BLaER1 treated with 17β-estradiol and CSF1 and Interleukin-3, amounts not matched to agents 10 nM and 100 nM (cell line): ENCODE measurements at regions not wholly inside any gene's neighbourhood (a gene's known extent, or its start where the extent isn't known, plus 50 kb on each side); places are given as distances from the start of the nearest gene placed in this dataset.

Experiments used
- H3K27ac ChIP-seq, 11 experiments: shearing (Covaris generic); formaldehyde crosslinking; 2 replicates each; pipeline ENCODE4 v1.8.1; 2022
- H3K27me3 ChIP-seq, 11 experiments: shearing (Covaris generic); formaldehyde crosslinking; 2 replicates each; pipeline ENCODE4 v1.8.1; 2022
- H3K36me3 ChIP-seq, 11 experiments: shearing (Covaris generic); formaldehyde crosslinking; 2 replicates each; pipeline ENCODE4 v1.8.1; 2022
- H3K4me1 ChIP-seq, 10 experiments: shearing (Covaris generic); formaldehyde crosslinking; 2 replicates each; pipeline ENCODE4 v1.8.1; 2022
- H3K4me2 ChIP-seq, 11 experiments: shearing (Covaris generic); formaldehyde crosslinking; 2 replicates each; pipeline ENCODE4 v1.8.1; 2022
- H3K4me3 ChIP-seq, 10 experiments: shearing (Covaris generic); formaldehyde crosslinking; 2 replicates each; pipeline ENCODE4 v1.8.1; 2022
- H3K9ac ChIP-seq, 11 experiments: shearing (Covaris generic); formaldehyde crosslinking; 2 replicates each; pipeline ENCODE4 v1.8.1; 2022
- H3K9me3 ChIP-seq, 11 experiments: shearing (Covaris generic); formaldehyde crosslinking; replicated peaks in 1 of 11; 2 replicates each; pipeline ENCODE4 v1.8.1; 2022
- H4K20me1 ChIP-seq, 11 experiments: shearing (Covaris generic); formaldehyde crosslinking; 2 replicates each; pipeline ENCODE4 v1.8.1; 2022
- Cebpa-rat ChIP-seq, 11 experiments: shearing (Covaris generic); IDR thresholded peaks; 2 replicates each; pipeline ENCODE4 v1.8.1; 2022

DNA sequence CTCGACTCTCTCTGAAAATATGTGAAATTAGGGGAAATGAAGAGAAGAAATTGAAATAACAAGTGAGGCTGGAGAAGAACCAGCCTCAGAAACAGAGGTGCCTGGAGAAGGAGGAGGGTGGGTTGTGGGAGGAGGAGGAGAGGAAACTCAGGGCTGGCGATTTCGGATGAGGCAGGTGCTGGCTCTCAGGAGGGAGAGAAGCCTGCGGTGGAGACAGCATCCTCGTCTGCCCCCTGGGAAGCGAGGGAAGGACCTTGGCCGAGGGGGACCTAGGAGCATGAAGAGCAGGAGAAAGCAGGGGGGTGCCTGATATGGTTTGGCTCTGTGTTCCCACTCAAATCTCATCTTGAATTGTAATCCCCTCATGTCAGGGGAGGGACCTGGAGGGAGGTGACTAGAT is 264.7 kb upstream of the TNRC6C start:
- H3K4me3 ChIP-seq = no peak overlapping the region
- peak overlapping the region in 10 of 11 experiments; percentile 87 to 99 (median 93); a peak in 17 of 22 replicates for H3K4me2 ChIP-seq
- H3K36me3 ChIP-seq = no peaks in the 10 kb centered on the region
- no peak overlapping the region for H3K27ac ChIP-seq
- TF ChIP-seq Cebpa-rat (IDR thresholded peaks at IDR 0.05) = no peak
- peaks cover 35 to 100% (median 98%) of the 10 kb centered on the region in 10 experiments for H3K4me1 ChIP-seq
- H4K20me1 ChIP-seq = no peaks in the 10 kb centered on the region
- no peaks in the 10 kb centered on the region for H3K9me3 ChIP-seq
- H3K27me3 ChIP-seq = peaks cover 25 to 62% (median 42%) of the 10 kb centered on the region in 11 experiments; a peak in 21 of 22 replicates
- no peak overlapping the region; a peak in 1 of 22 replicates for H3K9ac ChIP-seq

DNA sequence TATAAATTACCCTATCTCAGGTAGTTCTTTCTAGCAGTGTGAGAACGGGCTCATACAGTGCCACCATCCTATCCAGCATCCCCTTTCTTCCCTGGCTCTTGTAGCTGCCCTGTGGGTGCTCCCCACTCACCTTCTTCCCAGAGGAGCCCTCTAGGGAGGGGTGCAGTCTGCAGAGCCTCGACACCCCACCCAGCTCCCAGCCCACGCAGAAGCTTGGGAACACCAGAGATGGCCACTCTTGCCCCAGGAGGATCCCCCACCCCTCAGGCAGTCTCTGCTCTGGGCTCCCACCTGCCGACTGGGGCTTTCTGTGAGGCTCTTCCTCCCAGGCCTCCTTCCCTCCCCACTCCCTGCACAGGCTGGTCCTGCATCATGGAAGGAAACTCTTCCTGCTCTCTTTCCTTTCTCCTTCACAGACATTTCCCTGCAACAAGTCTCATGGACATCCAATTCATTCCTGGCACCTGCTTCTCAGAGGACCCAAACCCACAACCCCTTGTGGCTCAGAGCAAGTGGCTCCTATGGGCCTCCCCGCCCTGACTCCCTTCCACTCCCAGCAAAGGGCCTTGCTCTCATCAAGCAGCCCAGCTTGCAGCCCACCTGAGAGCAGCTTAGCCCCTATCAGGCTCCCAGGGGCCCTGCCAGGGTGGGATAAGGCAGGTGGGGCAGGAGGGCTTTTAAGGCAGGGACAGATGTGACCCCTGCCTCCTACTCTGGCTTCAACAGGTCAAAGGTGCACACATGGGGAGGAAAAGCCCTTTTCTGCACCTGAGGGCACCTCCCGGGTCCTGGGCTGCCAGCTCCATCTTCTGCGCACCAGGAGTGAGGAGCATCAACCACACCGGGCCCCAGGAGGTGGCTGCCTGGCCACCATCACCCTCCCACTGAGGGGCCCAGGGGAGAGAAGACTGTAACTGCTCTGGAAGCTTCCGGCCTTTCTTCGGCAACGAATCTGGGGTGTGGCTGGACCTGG is 263.8 kb upstream of the TNRC6C start:
- no peaks in the 10 kb centered on the region for H3K36me3 ChIP-seq
- no peak for TF ChIP-seq Cebpa-rat (IDR thresholded peaks at IDR 0.05)
- H3K27me3 ChIP-seq = peaks cover 25 to 71% (median 45%) of the 10 kb centered on the region in 11 experiments; a peak in 21 of 22 replicates
- no peak overlapping the region for H3K9ac ChIP-seq
- no peaks in the 10 kb centered on the region for H4K20me1 ChIP-seq
- no peaks in the 10 kb centered on the region for H3K9me3 ChIP-seq
- H3K27ac ChIP-seq = no peak overlapping the region
- peaks cover 34 to 100% (median 98%) of the 10 kb centered on the region in 10 experiments for H3K4me1 ChIP-seq
- peak overlapping the region in 9 of 11 experiments; percentile 87 to 99 (median 94); a peak in 18 of 22 replicates for H3K4me2 ChIP-seq
- H3K4me3 ChIP-seq = no peak overlapping the region

DNA sequence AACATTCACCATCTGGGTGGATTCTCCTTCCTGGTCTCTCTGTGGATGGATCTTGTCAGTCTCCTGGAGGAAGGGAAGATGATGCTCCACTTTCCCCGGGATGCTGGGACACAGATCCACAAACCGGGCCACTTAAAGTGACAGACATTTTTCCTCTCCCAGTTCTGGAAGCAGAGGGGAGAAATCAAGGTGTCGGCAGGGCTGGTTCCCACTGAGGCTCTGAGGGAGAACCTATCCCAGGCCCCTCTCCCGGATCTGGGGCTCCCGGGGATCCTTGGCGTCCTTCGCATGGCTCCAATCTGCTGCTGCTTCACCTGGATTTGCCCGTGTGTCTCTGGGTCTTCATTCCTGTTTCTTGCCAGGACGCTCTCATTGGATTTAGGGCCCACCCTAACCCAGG is 263.1 kb upstream of the TNRC6C start:
- H3K9ac ChIP-seq = no peak overlapping the region
- H3K27ac ChIP-seq = no peak overlapping the region
- peaks cover 27 to 100% (median 98%) of the 10 kb centered on the region in 10 experiments for H3K4me1 ChIP-seq
- peaks cover 0 to 4% (median 0%) of the 10 kb centered on the region in 11 experiments; a peak in 4 of 22 replicates for H3K9me3 ChIP-seq
- no peaks in the 10 kb centered on the region for H4K20me1 ChIP-seq
- H3K4me3 ChIP-seq = no peak overlapping the region
- H3K36me3 ChIP-seq = no peaks in the 10 kb centered on the region
- no peak for TF ChIP-seq Cebpa-rat (IDR thresholded peaks at IDR 0.05)
- peaks cover 25 to 72% (median 45%) of the 10 kb centered on the region in 11 experiments; a peak in 21 of 22 replicates for H3K27me3 ChIP-seq
- H3K4me2 ChIP-seq = peak overlapping the region in 9 of 11 experiments; percentile 22 to 99 (median 94); a peak in 17 of 22 replicates

DNA sequence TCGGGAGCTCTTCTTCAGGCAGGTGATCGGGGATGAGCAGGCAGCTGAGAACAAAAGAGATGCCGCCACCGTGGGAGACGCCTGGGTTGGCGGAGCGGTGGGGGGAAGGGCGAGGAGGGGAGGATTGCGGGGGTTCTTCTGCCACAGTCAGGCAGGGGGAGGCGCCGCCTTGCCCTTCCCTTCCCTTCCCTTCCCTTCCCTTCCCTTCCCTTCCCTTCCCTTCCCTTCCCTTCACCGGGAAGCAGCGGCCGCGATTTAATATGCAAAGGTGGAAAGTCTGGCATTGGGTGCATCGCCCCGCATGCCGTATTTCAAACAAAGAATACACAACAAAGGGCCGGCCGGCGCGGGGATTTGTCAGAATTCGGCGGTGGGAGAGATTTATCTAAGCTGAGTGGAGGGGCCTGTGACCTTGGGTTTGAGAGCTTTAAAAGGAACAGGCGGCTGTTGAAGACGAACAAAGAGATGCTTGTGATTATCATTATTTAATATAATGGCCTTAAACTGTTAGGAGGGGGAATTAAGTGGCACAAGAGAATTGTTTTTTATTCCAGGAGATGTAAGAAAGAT is 262.3 kb upstream of the TNRC6C start:
- peaks cover 18 to 96% (median 94%) of the 10 kb centered on the region in 10 experiments for H3K4me1 ChIP-seq
- H3K36me3 ChIP-seq = no peaks in the 10 kb centered on the region
- no peak overlapping the region for H3K27ac ChIP-seq
- H3K9me3 ChIP-seq = peaks cover 6 to 13% (median 8%) of the 10 kb centered on the region in 11 experiments; a peak in 21 of 22 replicates
- no peak overlapping the region for H3K4me3 ChIP-seq
- peak overlapping the region in 8 of 11 experiments; percentile 38 to 99 (median 94); a peak in 15 of 22 replicates for H3K4me2 ChIP-seq
- peaks cover 25 to 72% (median 45%) of the 10 kb centered on the region in 11 experiments; a peak in 21 of 22 replicates for H3K27me3 ChIP-seq
- H3K9ac ChIP-seq = 0 out of 22 replicates have a peak overlapping the region, but pooled peaks of 1 of the 11 experiments have one; percentile 3
- H4K20me1 ChIP-seq = no peaks in the 10 kb centered on the region
- TF ChIP-seq Cebpa-rat (IDR thresholded peaks at IDR 0.05) = no peak

DNA sequence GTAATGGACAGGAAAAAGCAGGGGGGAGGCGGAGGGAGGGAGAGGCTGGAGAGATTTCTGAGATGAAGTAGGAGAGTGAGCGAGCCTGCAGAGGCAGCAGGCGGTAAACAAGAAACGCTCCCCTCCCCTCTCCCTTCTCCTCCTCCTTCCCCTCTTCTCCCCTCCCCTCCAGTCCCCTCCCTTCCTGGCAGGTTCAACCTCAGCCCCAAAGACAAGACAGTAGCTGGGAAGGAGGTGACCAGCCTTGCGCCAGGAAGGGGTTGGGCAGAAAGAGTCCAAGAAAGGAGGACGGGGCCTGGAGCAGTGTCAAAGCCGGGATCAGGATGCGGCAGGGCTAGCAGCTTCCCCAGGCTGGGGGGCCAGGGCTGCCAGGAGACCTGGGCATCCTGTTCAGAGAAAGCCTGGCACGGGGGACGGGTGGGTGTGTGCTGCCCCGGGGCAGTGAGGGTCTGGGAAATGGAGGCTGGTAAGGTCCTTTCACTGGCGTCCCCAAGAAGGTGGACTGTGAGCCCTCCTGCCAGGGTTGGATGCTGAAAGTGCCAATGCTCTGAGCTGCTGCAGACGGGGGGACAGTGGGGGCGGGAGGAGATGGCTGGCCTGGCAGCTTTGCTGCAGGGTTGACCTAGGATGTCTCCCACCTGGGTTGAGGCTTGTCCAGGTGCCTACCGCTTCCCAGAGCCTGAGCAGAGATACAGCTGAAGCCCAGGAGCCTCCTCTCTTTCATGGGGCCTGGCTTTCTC is 261.6 kb upstream of the TNRC6C start:
- Histone ChIP-seq H3K4me3 (no peak overlapping the region), H3K9me3 (peaks cover 12 to 20% (median 14%) of the 10 kb centered on the region in 11 experiments), H3K27me3 (peaks cover 25 to 72% (median 45%) of the 10 kb centered on the region in 11 experiments; a peak in 21 of 22 replicates), H3K27ac (no peak overlapping the region), H3K4me2 (peak overlapping the region in 8 of 11 experiments; percentile 38 to 94 (median 74); a peak in 16 of 22 replicates), H4K20me1 (no peaks in the 10 kb centered on the region), H3K9ac (0 out of 22 replicates have a peak overlapping the region, but pooled peaks of 1 of the 11 experiments have one; percentile 3), H3K36me3 (no peaks in the 10 kb centered on the region), H3K4me1 (peaks cover 12 to 90% (median 88%) of the 10 kb centered on the region in 10 experiments)
- TF ChIP-seq Cebpa-rat (IDR thresholded peaks at IDR 0.05) = no peak

DNA sequence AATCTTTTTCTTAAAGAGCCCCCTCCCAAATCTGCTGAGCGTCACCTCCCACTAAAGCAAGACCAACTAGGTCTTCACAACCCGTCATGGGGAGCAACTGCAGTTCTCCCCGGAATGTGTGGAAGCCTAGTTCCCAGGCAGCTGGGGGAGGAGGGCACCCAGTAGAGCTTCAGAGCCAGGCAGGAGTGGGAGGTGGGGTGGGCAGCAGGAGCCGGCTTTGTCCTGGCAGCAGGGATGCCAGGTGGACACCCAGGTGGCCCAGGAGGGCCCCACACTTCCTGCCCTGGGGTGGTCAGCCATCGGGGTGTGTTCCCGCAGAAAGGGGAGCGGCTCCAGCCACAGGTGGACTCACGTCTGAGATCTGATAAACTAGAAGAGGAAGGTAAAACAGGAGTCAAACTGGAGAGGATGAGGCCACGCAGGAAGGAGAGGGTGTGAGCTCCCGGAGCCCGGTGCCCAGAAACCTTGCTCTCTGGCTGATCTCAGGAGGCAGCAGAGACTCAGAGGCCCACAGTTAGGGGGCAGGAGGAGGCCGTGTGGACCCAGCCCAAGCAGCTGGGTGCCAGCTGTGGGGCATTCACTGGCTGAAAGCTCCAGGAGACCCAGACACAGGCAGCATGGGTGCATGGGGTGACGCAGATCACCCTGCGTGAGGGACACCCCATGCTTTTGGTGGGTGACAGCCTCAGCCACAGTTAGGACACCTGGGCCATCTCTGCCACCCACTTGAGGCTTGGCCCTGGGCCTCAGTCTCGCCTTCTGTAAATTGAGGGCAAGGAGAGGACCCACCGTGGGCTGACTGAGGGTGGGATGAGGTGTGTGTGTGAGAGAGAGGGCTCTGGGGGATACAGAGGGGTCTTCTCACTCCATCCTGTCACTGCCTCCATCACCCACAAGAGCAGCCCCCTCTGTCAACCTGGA is 260.8 kb upstream of the TNRC6C start:
- Histone ChIP-seq H3K27ac (no peak overlapping the region), H4K20me1 (no peaks in the 10 kb centered on the region), H3K9ac (no peak overlapping the region; a peak in 1 of 22 replicates), H3K4me3 (no peak overlapping the region), H3K9me3 (peaks cover 21 to 28% (median 23%) of the 10 kb centered on the region in 11 experiments), H3K4me1 (peaks cover 3 to 81% (median 79%) of the 10 kb centered on the region in 10 experiments; a peak in 19 of 20 replicates), H3K27me3 (peaks cover 25 to 67% (median 45%) of the 10 kb centered on the region in 11 experiments; a peak in 21 of 22 replicates), H3K4me2 (peak overlapping the region in 8 of 11 experiments; percentile 65 to 94 (median 74); a peak in 16 of 22 replicates), H3K36me3 (0 out of 22 replicates have a peak, but pooled peaks cover 0 to 3% (median 0%) of the 10 kb centered on the region in 11 experiments)
- no peak for TF ChIP-seq Cebpa-rat (IDR thresholded peaks at IDR 0.05)

DNA sequence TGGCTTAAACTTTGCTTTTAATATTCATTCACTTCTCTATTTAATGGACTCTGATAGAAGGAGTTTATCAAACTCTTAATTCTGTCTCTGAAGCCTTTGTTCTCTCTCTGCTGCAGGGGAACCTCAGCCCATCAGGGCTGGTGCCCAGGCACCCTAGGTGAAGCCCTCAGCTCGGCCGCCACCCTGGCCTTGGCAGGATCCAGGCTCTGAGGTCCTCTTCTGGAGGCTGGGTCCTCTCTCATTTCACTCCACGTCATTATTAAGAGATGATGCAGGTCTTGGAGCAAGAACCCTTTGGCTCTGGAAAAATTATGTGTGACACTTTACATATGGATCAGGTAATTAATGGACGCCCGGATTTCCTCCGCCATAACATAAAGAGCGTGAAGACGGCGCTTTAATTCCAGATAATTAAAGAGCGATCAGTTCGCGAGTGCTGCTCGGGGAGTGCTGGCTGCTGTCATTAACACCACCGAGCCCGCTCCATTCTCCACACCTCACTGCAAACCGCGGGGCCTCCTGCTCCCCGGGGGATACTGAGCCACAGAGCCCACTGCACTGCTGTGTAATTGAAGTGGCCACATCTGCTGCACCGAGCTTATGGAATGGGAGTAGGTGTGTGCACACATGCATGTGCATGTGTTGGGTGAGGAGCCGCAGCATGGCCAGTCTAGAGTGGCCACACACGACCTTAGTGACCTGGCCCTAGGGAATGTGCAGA is 259.4 kb upstream of the TNRC6C start:
- Histone ChIP-seq H3K4me2 (peak overlapping the region in 9 of 11 experiments; percentile 17 to 94 (median 74); a peak in 17 of 22 replicates), H3K9me3 (peaks cover 34 to 41% (median 36%) of the 10 kb centered on the region in 11 experiments), H3K27ac (no peak overlapping the region), H3K4me1 (peaks cover 0 to 68% (median 66%) of the 10 kb centered on the region in 10 experiments; a peak in 17 of 20 replicates), H4K20me1 (no peaks in the 10 kb centered on the region), H3K4me3 (peak overlapping the region in 1 of 10 experiments; percentile 5; a peak in 1 of 20 replicates), H3K36me3 (peaks cover 0 to 7% (median 0%) of the 10 kb centered on the region in 11 experiments; a peak in 3 of 22 replicates), H3K27me3 (peaks cover 25 to 55% (median 44%) of the 10 kb centered on the region in 11 experiments; a peak in 21 of 22 replicates), H3K9ac (no peak overlapping the region)
- TF ChIP-seq Cebpa-rat (IDR thresholded peaks at IDR 0.05) = no peak
